Thoracic aorta (tissue), 2 donors: ENCODE measurements at regions not wholly inside any gene's neighbourhood (a gene's known extent, or its start where the extent isn't known, plus 50 kb on each side); places are given as distances from the start of the nearest gene placed in this dataset.

Experiments
- ATAC-seq: fragments of 150-250 bp; one replicate; pipeline ENCODE4 v1.8.0; 2017; ENCODE audit warnings: low read depth; ENCODE audit not compliant: insufficient number of reproducible peaks, low FRiP score
- DNase-seq: peaks from one replicate; pipeline ENCODE4 v3.0.0-alpha.2; 2020; ENCODE audit warnings: low spot score
- H3K27ac ChIP-seq, 2 donors: fragments of 200-600 bp; sonication (generic); 1 replicate in 1 of 2; 2 replicates in 1 of 2; pipeline ENCODE4 v1.5.1; 2016; ENCODE audit warnings: mild to moderate bottlenecking in 2 of 2, moderate library complexity in 2 of 2
- H3K27me3 ChIP-seq: fragments of 200-600 bp; sonication (generic); replicated peaks from 2 replicates; pipeline ENCODE4 v1.6.0; 2016; ENCODE audit warnings: mild to moderate bottlenecking; ENCODE audit not compliant: insufficient read depth
- H3K36me3 ChIP-seq: fragments of 200-600 bp; sonication (generic); one replicate; pipeline ENCODE4 v1.5.1; 2016
- H3K4me1 ChIP-seq, 2 donors: fragments of 200-600 bp; sonication (generic); 1 replicate in 1 of 2; 2 replicates in 1 of 2; pipeline versions ENCODE4 v1.5.1 to v1.6.0; 2016; ENCODE audit warnings: low read depth in 2 of 2, mild to moderate bottlenecking in 1 of 2; ENCODE audit not compliant: control insufficient read depth in 1 of 2
- H3K4me3 ChIP-seq: fragments of 200-600 bp; sonication (generic); 2 replicates; pipeline ENCODE4 v1.5.1; 2016; ENCODE audit warnings: mild to moderate bottlenecking
- H3K9me3 ChIP-seq: fragments of 200-600 bp; sonication (generic); 2 replicates; pipeline ENCODE4 v1.5.1; 2016
- TF ChIP-seq, protein P1 (sequence below): fragments of 200-600 bp; sonication (generic); IDR thresholded peaks from one replicate; pipeline ENCODE4 v1.5.1; 2019; ENCODE audit warnings: antibody characterized with exemption

DNA sequence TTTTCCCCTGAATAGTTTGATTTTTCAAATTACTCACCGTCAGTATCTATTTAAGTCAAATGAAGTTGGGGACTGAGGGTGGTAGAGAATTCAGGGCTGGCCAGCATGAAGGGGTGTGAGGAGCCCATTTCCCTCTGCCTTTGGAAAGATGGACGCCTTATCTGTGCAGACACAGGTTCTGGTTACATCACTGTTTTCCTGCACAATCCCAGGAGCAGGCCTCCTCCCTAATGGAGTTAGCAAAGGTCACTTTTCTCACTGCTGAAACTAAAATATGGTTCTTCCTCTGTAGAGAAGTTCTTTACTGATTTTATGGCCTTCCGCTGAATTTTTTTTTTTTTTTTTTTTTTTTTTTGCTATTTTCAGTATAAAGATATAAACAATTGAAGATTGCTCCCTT is 69.1 kb downstream of the FOXD1 start:
- H3K4me1 ChIP-seq = peaks cover 0 to 7% of the 10 kb centered on the region in 2 donors
- no peak overlapping the region for H3K4me3 ChIP-seq
- H3K27me3 ChIP-seq = peaks cover 12% of the 10 kb centered on the region
- H3K36me3 ChIP-seq = no peaks in the 10 kb centered on the region
- DNase-seq = no peak
- TF ChIP-seq, protein P1, sequence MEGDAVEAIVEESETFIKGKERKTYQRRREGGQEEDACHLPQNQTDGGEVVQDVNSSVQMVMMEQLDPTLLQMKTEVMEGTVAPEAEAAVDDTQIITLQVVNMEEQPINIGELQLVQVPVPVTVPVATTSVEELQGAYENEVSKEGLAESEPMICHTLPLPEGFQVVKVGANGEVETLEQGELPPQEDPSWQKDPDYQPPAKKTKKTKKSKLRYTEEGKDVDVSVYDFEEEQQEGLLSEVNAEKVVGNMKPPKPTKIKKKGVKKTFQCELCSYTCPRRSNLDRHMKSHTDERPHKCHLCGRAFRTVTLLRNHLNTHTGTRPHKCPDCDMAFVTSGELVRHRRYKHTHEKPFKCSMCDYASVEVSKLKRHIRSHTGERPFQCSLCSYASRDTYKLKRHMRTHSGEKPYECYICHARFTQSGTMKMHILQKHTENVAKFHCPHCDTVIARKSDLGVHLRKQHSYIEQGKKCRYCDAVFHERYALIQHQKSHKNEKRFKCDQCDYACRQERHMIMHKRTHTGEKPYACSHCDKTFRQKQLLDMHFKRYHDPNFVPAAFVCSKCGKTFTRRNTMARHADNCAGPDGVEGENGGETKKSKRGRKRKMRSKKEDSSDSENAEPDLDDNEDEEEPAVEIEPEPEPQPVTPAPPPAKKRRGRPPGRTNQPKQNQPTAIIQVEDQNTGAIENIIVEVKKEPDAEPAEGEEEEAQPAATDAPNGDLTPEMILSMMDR = no peak
- ATAC-seq = no peak
- no peak overlapping the region for H3K27ac ChIP-seq
- peaks cover 4% of the 10 kb centered on the region for H3K9me3 ChIP-seq

DNA sequence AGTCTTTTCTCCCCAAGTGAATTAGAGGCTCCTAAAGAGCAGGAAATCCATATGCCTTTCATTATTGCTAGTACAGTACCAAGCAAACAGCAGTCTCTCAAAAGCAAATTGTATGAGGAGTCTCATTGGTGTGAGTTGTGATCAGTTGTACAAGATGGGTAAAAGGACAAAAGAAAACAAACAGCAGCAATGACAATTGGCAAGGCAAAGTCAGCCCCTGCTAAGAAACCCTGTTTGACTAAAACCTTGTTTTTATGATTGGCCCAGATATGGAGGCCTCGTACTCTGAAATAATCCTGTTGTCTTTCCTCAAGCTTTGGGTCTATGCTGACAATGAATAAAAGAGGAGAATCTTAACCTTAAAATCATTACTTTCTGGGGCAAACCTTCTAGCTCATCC is 69.8 kb downstream of the FOXD1 start:
- no peak for ATAC-seq
- no peaks in the 10 kb centered on the region for H3K9me3 ChIP-seq
- TF ChIP-seq, protein P1 = no peak
- H3K27me3 ChIP-seq = peaks cover 12% of the 10 kb centered on the region
- peaks cover 0 to 7% of the 10 kb centered on the region in 2 donors for H3K4me1 ChIP-seq
- H3K27ac ChIP-seq = no peak overlapping the region
- no peaks in the 10 kb centered on the region for H3K36me3 ChIP-seq
- no peak overlapping the region for H3K4me3 ChIP-seq
- DNase-seq = no peak

GRCh38 chr5:73378070-73378469 is 70.5 kb downstream of the FOXD1 start:
- Histone ChIP-seq H3K9me3 (no peaks in the 10 kb centered on the region), H3K4me3 (no peak overlapping the region), H3K27ac (no peak overlapping the region), H3K36me3 (no peaks in the 10 kb centered on the region), H3K27me3 (peaks cover 12% of the 10 kb centered on the region), H3K4me1 (peaks cover 0 to 7% of the 10 kb centered on the region in 2 donors)
- no peak for ATAC-seq
- DNase-seq = no peak
- TF ChIP-seq, protein P1 = no peak

DNA sequence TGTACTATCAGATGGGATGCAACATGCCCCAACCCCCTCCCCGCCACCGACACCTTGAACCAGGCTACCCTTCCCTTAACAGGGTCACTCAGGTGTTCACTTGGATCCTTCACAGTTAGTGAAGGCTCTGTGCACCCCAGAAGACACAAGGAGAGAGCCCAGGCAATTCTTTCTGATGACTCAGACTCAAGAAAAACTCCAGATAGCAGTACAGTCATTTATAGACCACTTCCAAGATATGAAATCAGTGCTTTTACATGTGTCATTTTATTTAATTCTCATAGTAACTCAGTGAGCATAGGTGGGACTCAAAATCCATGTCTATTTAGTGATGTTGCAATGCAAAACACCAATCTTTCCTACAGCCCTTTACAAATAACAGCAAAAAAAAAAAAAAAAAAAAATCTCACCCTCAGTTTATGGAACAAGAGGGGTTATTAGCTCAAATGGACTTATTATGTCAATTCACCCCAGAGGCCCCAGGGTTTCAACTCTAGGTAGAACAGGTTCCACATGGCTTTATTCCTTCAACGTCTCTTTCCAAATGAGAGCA is 71.9 kb downstream of the FOXD1 start:
- Histone ChIP-seq H3K4me1 (peaks cover 0 to under 1% of the 10 kb centered on the region in 2 donors), H3K27ac (no peak overlapping the region), H3K27me3 (peaks cover 8% of the 10 kb centered on the region), H3K9me3 (no peaks in the 10 kb centered on the region), H3K4me3 (no peak overlapping the region), H3K36me3 (no peaks in the 10 kb centered on the region)
- TF ChIP-seq, protein P1 = no peak
- DNase-seq = no peak
- ATAC-seq = no peak

- no peak for ATAC-seq
- TF ChIP-seq, protein P1 = no peak
- DNase-seq = no peak
- H3K36me3 ChIP-seq = no peaks in the 10 kb centered on the region
- no peaks in the 10 kb centered on the region for H3K9me3 ChIP-seq
- peaks cover under 1% of the 10 kb centered on the region for H3K27me3 ChIP-seq
- H3K4me1 ChIP-seq = no peaks in the 10 kb centered on the region
- no peak overlapping the region for H3K4me3 ChIP-seq
- no peak overlapping the region for H3K27ac ChIP-seq
These were observed 72.6 kb downstream of the FOXD1 start for GRCh38 chr5:73375949-73376348.
